HEK293T (cell line): ENCODE measurements at regions not wholly inside any gene's neighbourhood (a gene's known extent, or its start where the extent isn't known, plus 50 kb on each side); places are given as distances from the start of the nearest gene placed in this dataset.

Experiments used
- ARNT ChIP-seq: fragments of 450-650 bp; IDR thresholded peaks from 2 replicates; pipeline ENCODE4 v1.6.1; 2017; ENCODE audit warnings: mild to moderate bottlenecking
- BHLHE40 ChIP-seq: fragments of 450-650 bp; IDR thresholded peaks from 2 replicates; pipeline ENCODE4 v1.6.1; 2016; ENCODE audit warnings: mild to moderate bottlenecking, moderate library complexity, borderline replicate concordance
- ELF4 ChIP-seq: fragments of 450-650 bp; IDR thresholded peaks from 2 replicates; pipeline ENCODE4 v1.6.1; 2017; ENCODE audit warnings: antibody characterized with exemption
- FOXA1 ChIP-seq: fragments of 450-650 bp; IDR thresholded peaks from 2 replicates; pipeline ENCODE4 v1.6.1; 2016; ENCODE audit warnings: mild to moderate bottlenecking
- FOXK2 ChIP-seq: fragments of 450-650 bp; IDR thresholded peaks from 2 replicates; pipeline ENCODE4 v1.6.1; 2016; ENCODE audit warnings: mild to moderate bottlenecking
- FOXM1 ChIP-seq: fragments of 450-650 bp; IDR thresholded peaks from 2 replicates; pipeline ENCODE4 v1.6.1; 2017; ENCODE audit warnings: mild to moderate bottlenecking, borderline replicate concordance
- LEF1 ChIP-seq: fragments of 450-650 bp; IDR thresholded peaks from 2 replicates; pipeline ENCODE4 v1.6.1; 2017; ENCODE audit warnings: mild to moderate bottlenecking, borderline replicate concordance
- PKNOX1 ChIP-seq: fragments of 450-650 bp; IDR thresholded peaks from 2 replicates; pipeline ENCODE4 v1.6.1; 2016
- TARDBP ChIP-seq: fragments of 450-650 bp; IDR thresholded peaks from 2 replicates; pipeline ENCODE4 v1.6.1; 2016
- ZNF384 ChIP-seq: fragments of 450-650 bp; IDR thresholded peaks from 2 replicates; pipeline ENCODE4 v1.6.1; 2016

GRCh38 chr5:36481454-36482120 lies 124.8 kb upstream of the SLC1A3 start:
- no peak for TF ChIP-seq LEF1
- TF ChIP-seq FOXM1: no peak
- no peak for TF ChIP-seq FOXA1
- no peak for TF ChIP-seq ARNT
- no peak for TF ChIP-seq FOXK2
- TF ChIP-seq ZNF384: no peak
- no peak for TF ChIP-seq BHLHE40
- TF ChIP-seq ELF4: no peak
- no peak for TF ChIP-seq PKNOX1
- no peak for TF ChIP-seq TARDBP
